IgD-negative memory B cell (primary cell): ENCODE measurements at regions not wholly inside any gene's neighbourhood (a gene's known extent, or its start where the extent isn't known, plus 50 kb on each side); places are given as distances from the start of the nearest gene placed in this dataset.
"Not testable (repeated sequence)": the region's sequence is repeated elsewhere in the genome, so short reads cannot be mapped to it uniquely, and the experiment has no call there.

Source experiments
- H3K27ac Mint-ChIP-seq, 3 donors: one replicate each; pipeline ENCODE4 v1.8.0; 2020 to 2022; ENCODE audit warnings: mild to moderate bottlenecking in 3 of 3, mixed read lengths in 3 of 3, moderate library complexity in 1 of 3
- H3K27me3 Mint-ChIP-seq: one replicate; pipeline ENCODE4 v1.8.0; 2021; ENCODE audit warnings: mixed read lengths
- H3K36me3 Mint-ChIP-seq: one replicate; pipeline ENCODE4 v1.8.0; 2020; ENCODE audit warnings: mild to moderate bottlenecking, mixed read lengths
- H3K4me1 Mint-ChIP-seq, 3 donors: one replicate each; pipeline ENCODE4 v1.8.0; 2020 to 2022; ENCODE audit warnings: mixed read lengths in 3 of 3, mild to moderate bottlenecking in 1 of 3
- H3K4me3 Mint-ChIP-seq, 4 donors: one replicate each; pipeline ENCODE4 v1.8.0; 2020 to 2022; ENCODE audit warnings: mild to moderate bottlenecking in 4 of 4, mixed read lengths in 4 of 4, moderate library complexity in 3 of 4
- H3K9me3 Mint-ChIP-seq, 3 donors: one replicate each; pipeline ENCODE4 v1.8.0; 2020 to 2021; ENCODE audit warnings: mixed read lengths in 3 of 3, mild to moderate bottlenecking in 1 of 3

DNA sequence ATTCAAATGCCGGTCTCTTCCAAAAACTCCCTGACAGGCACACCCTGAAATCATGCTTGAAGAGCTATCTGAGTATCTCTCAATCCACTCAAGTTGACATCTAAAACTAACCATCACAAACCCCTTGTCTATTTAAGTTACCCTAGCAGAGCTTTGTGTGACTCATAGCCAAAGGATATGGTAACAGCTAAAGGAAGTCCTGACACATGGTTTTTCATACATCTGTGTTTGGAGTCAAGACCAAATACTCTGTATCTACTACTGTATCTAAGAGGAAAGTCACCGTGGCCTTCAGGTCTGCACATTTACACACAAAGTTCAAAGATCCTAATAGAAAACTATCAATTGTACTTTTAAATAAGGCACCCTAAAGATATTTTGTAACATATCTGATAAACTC is 239.6 kb upstream of the VCX start:
- no peak overlapping the region for H3K27ac Mint-ChIP-seq
- H3K36me3 Mint-ChIP-seq, result peaks cover 2% of the 10 kb centered on the region
- H3K9me3 Mint-ChIP-seq, result peaks cover 0 to 11% (median 1%) of the 10 kb centered on the region in 3 donors
- peaks cover 0 to 2% (median 0%) of the 10 kb centered on the region in 3 donors for H3K4me1 Mint-ChIP-seq
- no peak overlapping the region for H3K4me3 Mint-ChIP-seq
- H3K27me3 Mint-ChIP-seq, result peaks cover 3% of the 10 kb centered on the region

DNA sequence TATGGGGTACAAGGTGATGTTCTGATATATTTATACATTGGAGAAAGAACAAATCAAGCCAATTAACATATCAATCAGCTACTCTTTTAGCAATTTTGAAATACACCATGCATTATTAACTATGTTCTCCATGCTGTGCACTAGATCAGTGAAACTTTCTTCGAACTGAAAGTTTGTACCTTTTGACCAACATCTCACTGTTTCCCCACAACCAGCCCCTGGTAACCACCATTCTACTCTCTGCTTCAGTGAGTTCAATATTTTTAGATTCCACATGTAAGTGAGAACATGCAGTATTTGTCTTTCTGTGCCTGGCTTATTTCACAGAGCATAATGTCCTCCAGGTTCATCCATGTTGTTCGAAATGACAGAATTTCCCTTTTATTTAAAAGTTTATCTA is 246.1 kb upstream of the VCX start:
- peaks cover 3% of the 10 kb centered on the region for H3K27me3 Mint-ChIP-seq
- H3K9me3 Mint-ChIP-seq, result peaks cover 0 to 7% (median 3%) of the 10 kb centered on the region in 3 donors
- peaks cover 0 to 2% (median 0%) of the 10 kb centered on the region in 3 donors for H3K4me1 Mint-ChIP-seq
- H3K4me3 Mint-ChIP-seq, result no peak overlapping the region
- peaks cover 3% of the 10 kb centered on the region for H3K36me3 Mint-ChIP-seq
- H3K27ac Mint-ChIP-seq, result no peak overlapping the region

DNA sequence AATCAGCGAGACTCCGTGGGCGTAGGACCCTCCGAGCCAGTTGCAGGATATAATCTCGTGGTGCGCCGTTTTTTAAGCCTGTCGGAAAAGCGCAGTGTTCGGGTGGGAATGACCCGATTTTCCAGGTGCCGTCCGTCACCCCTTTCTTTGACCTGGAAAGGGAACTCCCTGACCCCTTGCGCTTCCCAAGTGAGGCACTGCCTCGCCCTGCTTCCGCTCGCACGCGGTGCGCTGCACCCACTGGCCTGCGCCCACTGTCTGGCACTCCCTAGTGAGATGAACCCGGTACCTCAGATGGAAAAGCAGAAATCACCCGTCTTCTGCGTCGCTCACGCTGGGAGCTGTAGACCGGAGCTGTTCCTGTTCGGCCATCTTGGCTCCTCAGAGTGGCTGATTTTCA is 249.6 kb upstream of the VCX start:
- not testable (repeated sequence) for H3K4me3 Mint-ChIP-seq, H3K9me3 Mint-ChIP-seq, H3K27ac Mint-ChIP-seq, H3K4me1 Mint-ChIP-seq, H3K36me3 Mint-ChIP-seq, H3K27me3 Mint-ChIP-seq

DNA sequence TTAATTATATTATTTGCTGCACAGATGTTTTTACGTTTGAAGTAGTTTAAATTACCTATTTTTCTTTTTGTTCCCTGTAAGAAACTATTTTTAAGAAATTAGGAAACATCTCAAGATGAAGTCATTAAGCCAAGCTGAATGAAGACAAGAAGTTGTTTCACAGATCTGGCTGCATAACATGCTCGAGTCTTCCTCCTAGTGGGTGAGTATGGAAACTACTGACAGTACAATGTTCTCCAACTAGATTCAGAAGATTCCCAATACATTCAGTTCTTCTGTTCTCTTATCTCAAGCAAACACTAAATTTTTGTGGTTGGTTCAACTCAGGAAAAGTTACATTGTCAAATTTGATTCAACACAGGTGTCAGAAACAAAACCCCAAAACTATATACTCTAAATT is 256.8 kb upstream of the VCX start:
- H3K9me3 Mint-ChIP-seq, result no peaks in the 10 kb centered on the region
- no peak overlapping the region for H3K4me3 Mint-ChIP-seq
- H3K27ac Mint-ChIP-seq, result no peak overlapping the region
- no peaks in the 10 kb centered on the region for H3K4me1 Mint-ChIP-seq
- no peaks in the 10 kb centered on the region for H3K36me3 Mint-ChIP-seq
- no peaks in the 10 kb centered on the region for H3K27me3 Mint-ChIP-seq

DNA sequence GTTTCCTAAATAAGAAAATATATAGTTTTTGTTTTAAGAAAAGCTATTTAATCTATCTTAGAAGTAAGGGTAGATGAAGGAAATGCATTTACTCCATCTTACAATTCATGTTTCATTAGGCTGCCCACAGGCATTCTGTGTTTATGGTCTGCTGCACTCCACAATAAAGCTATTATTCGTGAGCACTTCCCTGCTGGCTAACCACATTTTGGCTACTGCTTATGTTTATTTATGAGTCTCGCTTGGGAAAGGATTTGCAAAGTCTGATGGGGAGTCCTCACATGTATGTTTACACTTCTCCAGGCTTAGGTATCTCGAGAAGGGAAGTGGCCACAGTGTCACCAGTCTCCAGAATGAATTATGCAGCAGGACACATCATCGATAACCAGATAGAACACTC is 260.8 kb upstream of the VCX start:
- no peaks in the 10 kb centered on the region for H3K36me3 Mint-ChIP-seq
- H3K27me3 Mint-ChIP-seq, result no peaks in the 10 kb centered on the region
- H3K27ac Mint-ChIP-seq, result no peak overlapping the region
- no peak overlapping the region for H3K4me3 Mint-ChIP-seq
- H3K4me1 Mint-ChIP-seq, result no peaks in the 10 kb centered on the region
- no peaks in the 10 kb centered on the region for H3K9me3 Mint-ChIP-seq

DNA sequence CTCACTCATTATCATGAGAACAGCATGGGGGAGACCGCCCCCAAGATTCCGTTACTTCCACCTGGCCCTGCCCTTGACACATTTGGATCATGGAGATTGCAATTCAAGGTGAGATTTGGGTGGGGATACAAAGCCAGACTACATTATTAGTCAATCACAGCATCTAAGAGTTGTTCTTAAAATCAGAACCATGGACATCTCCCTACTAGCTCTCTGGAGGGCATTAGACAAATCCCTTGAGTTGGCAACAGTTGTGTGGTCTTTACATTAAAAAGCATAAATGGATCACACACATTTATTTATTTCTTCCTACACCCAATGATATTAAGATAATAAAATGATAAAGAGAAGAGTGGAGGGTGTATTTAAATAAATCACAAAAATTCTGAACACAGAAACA is 262.8 kb upstream of the VCX start:
- H3K36me3 Mint-ChIP-seq, result no peaks in the 10 kb centered on the region
- H3K4me1 Mint-ChIP-seq, result no peaks in the 10 kb centered on the region

DNA sequence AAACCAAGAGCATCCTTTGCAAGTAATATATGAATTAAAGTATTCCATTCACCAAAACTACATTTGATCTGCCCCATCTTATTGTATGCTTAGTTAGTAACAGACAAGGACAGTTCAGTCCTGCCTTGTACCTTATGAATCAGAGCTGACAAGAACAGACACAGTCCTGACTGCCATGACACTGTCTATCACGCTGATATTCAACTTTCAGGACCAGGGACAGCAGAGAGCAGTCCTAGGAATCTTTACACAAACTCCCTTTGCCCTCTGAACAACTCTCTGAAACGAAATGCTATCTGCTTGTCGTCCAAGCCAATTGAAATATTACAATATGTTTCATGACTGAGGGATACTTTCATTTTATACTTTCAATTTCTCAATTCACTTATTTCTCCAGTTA is 268.6 kb upstream of the VCX start:
- H3K4me3 Mint-ChIP-seq, result no peak overlapping the region
- H3K36me3 Mint-ChIP-seq, result no peaks in the 10 kb centered on the region
- H3K27ac Mint-ChIP-seq, result no peak overlapping the region
- no peaks in the 10 kb centered on the region for H3K27me3 Mint-ChIP-seq
- no peaks in the 10 kb centered on the region for H3K4me1 Mint-ChIP-seq
- peaks cover 0 to 2% (median 0%) of the 10 kb centered on the region in 3 donors for H3K9me3 Mint-ChIP-seq

More for the DNA sequence above, 262.8 kb upstream of the VCX start:
- no peaks in the 10 kb centered on the region for H3K27me3 Mint-ChIP-seq
- H3K4me3 Mint-ChIP-seq, result no peak overlapping the region
- no peak overlapping the region for H3K27ac Mint-ChIP-seq
- H3K9me3 Mint-ChIP-seq, result no peaks in the 10 kb centered on the region

DNA sequence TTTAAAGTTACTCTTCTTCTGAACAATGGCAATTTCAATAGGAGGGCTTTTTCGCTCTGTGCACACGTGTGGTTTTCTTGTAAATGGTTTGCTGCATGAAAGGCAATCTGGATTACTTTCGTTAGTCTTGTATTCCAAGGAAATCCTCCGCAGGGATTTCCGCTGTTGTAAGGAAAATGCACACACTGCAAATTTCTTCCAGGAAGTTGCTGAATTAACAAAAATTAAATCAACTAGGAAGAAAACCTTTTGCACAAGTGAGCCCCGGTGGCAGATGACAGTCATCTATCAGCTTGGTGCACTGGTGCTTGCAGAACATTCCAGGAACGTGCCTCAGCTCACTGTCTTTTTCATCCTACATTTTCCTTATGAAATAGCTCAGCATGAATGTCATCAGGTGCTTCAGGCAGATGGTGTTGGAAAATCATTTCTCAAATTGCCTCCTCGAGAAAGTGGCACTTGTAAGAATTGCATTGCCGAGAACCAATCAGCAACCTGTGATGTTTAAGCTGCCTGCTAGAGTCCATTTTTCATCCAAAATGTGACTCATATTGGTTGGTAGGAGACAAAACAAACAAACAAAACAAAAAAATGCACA is 272.4 kb upstream of the VCX start:
- no peak overlapping the region for H3K27ac Mint-ChIP-seq
- no peak overlapping the region for H3K4me3 Mint-ChIP-seq
- peaks cover 0 to 2% (median 0%) of the 10 kb centered on the region in 3 donors for H3K9me3 Mint-ChIP-seq
- H3K4me1 Mint-ChIP-seq, result no peaks in the 10 kb centered on the region
- H3K36me3 Mint-ChIP-seq, result no peaks in the 10 kb centered on the region
- no peaks in the 10 kb centered on the region for H3K27me3 Mint-ChIP-seq

DNA sequence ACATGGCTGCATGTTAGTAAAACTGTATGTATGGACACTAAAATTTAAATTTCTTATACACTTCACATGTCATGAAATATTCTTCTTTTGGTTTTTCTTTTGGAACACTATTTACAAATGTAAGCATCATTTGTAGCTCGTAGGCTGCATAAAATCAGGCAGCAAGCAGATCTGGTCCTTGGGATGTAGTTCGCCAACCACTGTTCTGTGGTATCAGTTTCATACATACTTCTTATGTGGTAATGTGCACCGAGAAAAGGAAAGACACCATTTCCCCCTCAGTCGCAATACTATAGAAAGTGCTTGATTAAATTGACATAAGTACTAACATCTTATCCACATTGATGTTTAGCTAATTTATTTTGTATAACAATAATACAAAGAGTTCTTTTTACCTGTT is 274.4 kb upstream of the VCX start:
- Mint-ChIP-seq H3K27ac (no peak overlapping the region), H3K4me3 (no peak overlapping the region), H3K9me3 (peaks cover 0 to 2% (median 0%) of the 10 kb centered on the region in 3 donors), H3K27me3 (no peaks in the 10 kb centered on the region), H3K4me1 (no peaks in the 10 kb centered on the region), H3K36me3 (no peaks in the 10 kb centered on the region)

DNA sequence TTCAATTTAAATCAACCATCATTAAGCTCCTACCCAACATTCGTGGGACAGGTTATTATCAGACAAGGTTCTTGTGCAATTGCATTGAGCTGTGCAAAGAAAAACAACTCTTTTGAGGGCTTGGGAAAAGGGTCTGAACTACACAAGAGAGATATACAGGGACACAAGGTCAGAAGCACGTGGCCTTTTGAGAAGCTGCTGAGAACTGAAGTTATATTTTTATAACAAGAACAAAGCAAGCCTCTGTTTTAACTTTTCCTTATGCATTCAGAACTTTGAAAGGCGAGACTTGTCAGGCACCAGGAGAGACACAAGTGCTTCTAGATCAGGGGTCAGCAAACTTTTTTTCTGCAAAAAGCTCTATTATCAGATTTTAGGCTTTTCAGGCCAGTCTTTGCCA is 274.8 kb upstream of the VCX start:
- no peaks in the 10 kb centered on the region for H3K4me1 Mint-ChIP-seq
- no peak overlapping the region for H3K27ac Mint-ChIP-seq
- no peaks in the 10 kb centered on the region for H3K27me3 Mint-ChIP-seq
- peaks cover 0 to 2% (median 0%) of the 10 kb centered on the region in 3 donors for H3K9me3 Mint-ChIP-seq
- no peaks in the 10 kb centered on the region for H3K36me3 Mint-ChIP-seq
- H3K4me3 Mint-ChIP-seq, result no peak overlapping the region

DNA sequence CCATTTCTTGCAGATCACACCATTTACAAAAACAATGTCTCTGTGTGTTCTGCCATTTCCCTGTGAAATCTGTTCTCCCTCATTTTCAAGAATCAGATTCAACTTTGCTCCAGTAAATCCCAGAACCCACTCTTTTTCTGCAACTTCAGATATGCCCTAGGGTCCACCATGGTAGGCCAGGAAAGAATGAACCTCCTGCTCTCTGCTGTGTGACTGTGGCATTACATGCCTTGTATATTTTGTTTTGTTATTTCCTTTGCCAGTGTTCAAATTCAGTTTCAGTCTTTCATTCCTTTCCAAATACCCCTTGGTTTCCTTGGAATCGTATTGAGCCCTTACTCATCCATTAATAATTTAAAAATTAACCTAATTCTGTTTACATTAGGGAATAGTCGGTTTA is 290.2 kb upstream of the VCX start:
- H3K4me1 Mint-ChIP-seq, result no peaks in the 10 kb centered on the region
- peaks cover 2% of the 10 kb centered on the region for H3K36me3 Mint-ChIP-seq
- no peaks in the 10 kb centered on the region for H3K27me3 Mint-ChIP-seq
- H3K27ac Mint-ChIP-seq, result peak overlapping the region in 1 of 3 donors; percentile 18
- no peak overlapping the region for H3K4me3 Mint-ChIP-seq
- H3K9me3 Mint-ChIP-seq, result peaks cover 0 to 7% (median 6%) of the 10 kb centered on the region in 3 donors

DNA sequence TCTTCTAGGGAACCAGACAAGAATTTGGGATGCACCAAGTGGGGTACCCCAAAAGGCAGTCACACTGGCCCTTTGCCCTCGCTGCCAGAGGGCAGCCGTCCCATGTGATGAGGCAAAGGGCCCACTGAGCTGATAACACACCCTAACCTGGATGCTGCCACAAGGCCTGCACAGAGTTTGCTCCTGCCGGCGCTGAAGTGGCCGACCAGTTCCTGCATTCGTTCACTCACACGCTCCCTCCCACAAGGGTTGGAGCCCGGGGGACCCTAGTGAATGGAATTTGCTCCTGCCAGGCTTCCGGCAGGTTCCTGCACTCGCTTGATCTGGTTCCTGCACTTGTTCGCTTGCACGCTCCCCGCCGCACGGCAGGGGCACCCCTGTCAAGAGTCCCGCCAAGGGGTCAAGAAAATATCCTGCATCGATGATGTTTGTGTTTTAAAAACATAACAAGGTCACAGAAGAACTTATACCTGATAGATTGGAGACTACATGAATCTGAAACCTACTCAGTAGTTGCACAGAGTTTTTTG is 296.4 kb upstream of the VCX start:
- Mint-ChIP-seq H3K9me3 (peaks cover 0 to 6% (median 5%) of the 10 kb centered on the region in 3 donors), H3K4me3 (no peak overlapping the region), H3K27me3 (no peaks in the 10 kb centered on the region), H3K36me3 (no peaks in the 10 kb centered on the region), H3K4me1 (no peaks in the 10 kb centered on the region), H3K27ac (no peak overlapping the region)

DNA sequence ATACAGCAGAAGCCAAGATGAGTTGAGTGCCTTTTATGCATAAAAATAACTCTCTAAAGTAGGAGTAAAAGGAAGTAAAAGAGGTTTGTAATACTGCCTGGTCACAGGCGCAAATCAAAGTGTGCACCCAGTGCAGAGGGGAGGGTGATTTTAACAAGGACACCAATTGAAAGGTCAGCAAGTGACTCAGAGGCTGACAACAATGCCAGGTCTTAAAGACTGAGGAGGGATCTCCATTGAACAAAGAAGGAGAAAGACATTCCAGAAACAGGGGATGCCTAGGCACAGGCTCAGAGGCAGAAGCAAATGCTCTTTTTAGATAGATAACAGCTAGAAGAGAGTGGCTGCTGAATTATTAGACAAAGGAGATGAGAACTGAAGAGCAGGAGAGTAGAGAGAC is 297.4 kb upstream of the VCX start:
- no peak overlapping the region for H3K27ac Mint-ChIP-seq
- H3K4me3 Mint-ChIP-seq, result no peak overlapping the region
- peaks cover 2 to 11% (median 8%) of the 10 kb centered on the region in 3 donors for H3K9me3 Mint-ChIP-seq
- no peaks in the 10 kb centered on the region for H3K36me3 Mint-ChIP-seq
- H3K4me1 Mint-ChIP-seq, result no peaks in the 10 kb centered on the region
- H3K27me3 Mint-ChIP-seq, result peaks cover 2% of the 10 kb centered on the region

DNA sequence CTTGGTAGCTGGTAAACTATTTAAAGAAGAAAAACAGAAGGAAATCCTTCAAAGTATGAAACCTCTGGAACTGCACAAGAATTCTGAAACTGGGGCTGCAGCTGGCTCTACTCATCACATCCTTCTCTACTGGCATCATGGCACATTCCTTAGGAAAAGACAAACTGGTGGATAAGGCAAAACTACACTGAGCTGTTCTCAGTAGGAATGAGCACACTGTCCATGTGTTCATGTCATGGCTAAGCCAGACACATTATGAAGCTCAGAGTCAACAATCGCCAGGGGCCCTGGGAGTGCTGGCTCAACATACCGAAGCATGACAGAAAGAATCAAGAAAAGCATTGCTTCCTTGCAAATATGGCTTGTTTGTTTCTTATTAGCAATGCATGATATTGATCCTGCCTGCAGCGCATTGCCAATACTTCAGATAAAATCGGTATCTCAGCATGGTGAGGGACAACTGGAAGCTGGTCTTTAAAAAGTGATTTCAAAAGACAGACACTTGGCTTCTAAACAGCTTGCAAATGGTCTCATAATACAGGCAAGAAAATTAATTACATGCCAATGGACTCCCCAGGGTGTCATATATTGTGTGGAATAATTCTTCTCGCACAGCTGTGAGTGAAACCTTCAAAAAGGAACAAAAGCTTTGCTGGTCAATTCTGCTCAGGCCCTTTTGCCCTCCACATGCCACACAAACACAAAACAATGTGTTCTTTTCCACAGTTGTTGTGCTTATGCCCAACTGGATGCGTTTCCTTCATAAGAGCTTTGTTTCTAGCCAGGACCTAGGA is 300.2 kb upstream of the VCX start:
- H3K9me3 Mint-ChIP-seq, result peaks cover 2 to 10% (median 9%) of the 10 kb centered on the region in 3 donors
- peaks cover 2% of the 10 kb centered on the region for H3K27me3 Mint-ChIP-seq
- no peak overlapping the region for H3K4me3 Mint-ChIP-seq
- H3K27ac Mint-ChIP-seq, result peak overlapping the region in 1 of 3 donors; percentile 69
- no peaks in the 10 kb centered on the region for H3K4me1 Mint-ChIP-seq
- no peaks in the 10 kb centered on the region for H3K36me3 Mint-ChIP-seq

DNA sequence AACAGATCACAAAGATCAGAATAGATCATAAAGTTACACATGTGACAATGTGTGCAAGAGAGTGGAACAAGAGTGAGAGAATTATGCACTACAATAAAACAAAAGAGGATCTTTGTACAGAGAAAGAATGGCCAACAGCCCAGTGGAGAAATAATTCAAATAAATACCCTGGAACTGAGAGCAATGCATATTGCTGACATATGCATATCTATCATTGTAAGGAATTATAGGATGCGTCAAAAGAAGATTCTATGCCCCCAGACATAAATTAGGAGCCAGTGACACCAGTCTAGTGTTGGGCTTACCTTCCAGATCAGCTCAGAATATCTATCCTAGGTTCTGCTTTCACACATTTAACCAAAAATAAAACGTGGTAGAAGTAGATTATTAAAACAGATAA is 320.1 kb upstream of the VCX start:
- H3K36me3 Mint-ChIP-seq, result no peaks in the 10 kb centered on the region
- no peaks in the 10 kb centered on the region for H3K4me1 Mint-ChIP-seq
- H3K27me3 Mint-ChIP-seq, result peaks cover 2% of the 10 kb centered on the region
- H3K4me3 Mint-ChIP-seq, result no peak overlapping the region
- no peak overlapping the region for H3K27ac Mint-ChIP-seq
- peaks cover 0 to 3% (median 1%) of the 10 kb centered on the region in 3 donors for H3K9me3 Mint-ChIP-seq
